H9 (cell line): ENCODE measurements at regions not wholly inside any gene's neighbourhood (a gene's known extent, or its start where the extent isn't known, plus 50 kb on each side); places are given as distances from the start of the nearest gene placed in this dataset.

Experiments used
- DNase-seq: peaks from one replicate; pipeline ENCODE4 v3.0.0-alpha.2; 2017
- H2AFZ ChIP-seq: one replicate; pipeline ENCODE4 v1.6.1; 2013; ENCODE audit warnings: mild to moderate bottlenecking, low read length, control low read depth, moderate library complexity
- H2AK5ac ChIP-seq: 2 replicates; pipeline ENCODE4 v1.6.1; 2013; ENCODE audit warnings: low read length, control low read depth, mixed read lengths; ENCODE audit not compliant: insufficient read length
- H2BK120ac ChIP-seq: one replicate; pipeline ENCODE4 v1.6.1; 2013; ENCODE audit warnings: low read depth, mild to moderate bottlenecking, low read length, control low read depth, inconsistent platforms; ENCODE audit not compliant: poor library complexity, severe bottlenecking
- H2BK12ac ChIP-seq: 2 replicates; pipeline ENCODE4 v1.6.1; 2013; ENCODE audit warnings: low read length, control low read depth, mixed read lengths, low read depth; ENCODE audit not compliant: insufficient read length
- H2BK15ac ChIP-seq: 2 replicates; pipeline ENCODE4 v1.6.1; 2013; ENCODE audit warnings: low read depth, low read length, control low read depth
- H2BK20ac ChIP-seq: one replicate; pipeline ENCODE4 v1.6.1; 2013; ENCODE audit warnings: low read depth, mild to moderate bottlenecking, low read length, control low read depth, inconsistent platforms; ENCODE audit not compliant: poor library complexity, severe bottlenecking
- H2BK5ac ChIP-seq: 2 replicates; pipeline ENCODE4 v1.6.1; 2013; ENCODE audit warnings: low read length, control low read depth, mixed read lengths; ENCODE audit not compliant: insufficient read length
- H3K14ac ChIP-seq: 2 replicates; pipeline ENCODE4 v1.6.1; 2013; ENCODE audit warnings: low read length, control low read depth; ENCODE audit not compliant: insufficient read depth
- H3K18ac ChIP-seq: 2 replicates; pipeline ENCODE4 v1.6.1; 2013; ENCODE audit warnings: low read depth, mild to moderate bottlenecking, mixed read lengths, low read length, control low read depth; ENCODE audit not compliant: insufficient read length
- H3K23ac ChIP-seq: 2 replicates; pipeline ENCODE4 v1.6.1; 2013; ENCODE audit warnings: low read length, control low read depth, mixed read lengths, low read depth; ENCODE audit not compliant: insufficient read length
- H3K23me2 ChIP-seq: 2 replicates; pipeline ENCODE4 v1.6.1; 2013; ENCODE audit warnings: low read depth, mild to moderate bottlenecking, mixed read lengths, low read length, control low read depth; ENCODE audit not compliant: insufficient read length, poor library complexity, severe bottlenecking
- H3K27ac ChIP-seq: 2 replicates; pipeline ENCODE4 v1.5.1; 2013; ENCODE audit warnings: low read length, control low read depth, mixed read lengths, low read depth; ENCODE audit not compliant: insufficient read length
- H3K27me3 ChIP-seq: 2 replicates; pipeline ENCODE4 v1.6.1; 2013; ENCODE audit warnings: low read length, control low read depth, inconsistent platforms; ENCODE audit not compliant: insufficient read depth
- H3K4ac ChIP-seq: 2 replicates; pipeline ENCODE4 v1.6.1; 2013; ENCODE audit warnings: low read depth, mild to moderate bottlenecking, control low read depth, inconsistent platforms, low read length, moderate library complexity
- H3K4me1 ChIP-seq: 2 replicates; pipeline ENCODE4 v1.6.1; 2013; ENCODE audit warnings: low read length, control low read depth, inconsistent platforms; ENCODE audit not compliant: insufficient read depth
- H3K4me2 ChIP-seq: 2 replicates; pipeline ENCODE4 v1.6.1; 2013; ENCODE audit warnings: low read length, control low read depth, mixed read lengths; ENCODE audit not compliant: insufficient read length, insufficient read depth
- H3K56ac ChIP-seq: 2 replicates; pipeline ENCODE4 v1.6.1; 2013; ENCODE audit warnings: low read depth, mild to moderate bottlenecking, mixed read lengths, low read length, control low read depth; ENCODE audit not compliant: insufficient read length
- H3K79me1 ChIP-seq: 2 replicates; pipeline ENCODE4 v1.6.1; 2013; ENCODE audit warnings: low read depth, mild to moderate bottlenecking, moderate library complexity, low read length, control low read depth, inconsistent platforms; ENCODE audit not compliant: insufficient read depth, poor library complexity, severe bottlenecking
- H3K79me2 ChIP-seq: 2 replicates; pipeline ENCODE4 v1.6.1; 2013; ENCODE audit warnings: low read length, control low read depth, inconsistent platforms; ENCODE audit not compliant: insufficient read depth
- H3K9ac ChIP-seq: 2 replicates; pipeline ENCODE4 v1.6.1; 2013; ENCODE audit warnings: low read length, control low read depth, mixed read lengths; ENCODE audit not compliant: insufficient read length; ENCODE audit errors: extremely low read depth
- H3K9me3 ChIP-seq: one replicate; pipeline ENCODE4 v1.6.1; 2013; ENCODE audit warnings: low read depth, low read length, inconsistent platforms; ENCODE audit not compliant: control insufficient read depth
- H3T11ph ChIP-seq: one replicate; pipeline ENCODE4 v1.6.1; 2013; ENCODE audit warnings: mild to moderate bottlenecking, low read length, control low read depth, inconsistent platforms
- H4K20me1 ChIP-seq: one replicate; pipeline ENCODE4 v1.6.1; 2013; ENCODE audit not compliant: control insufficient read depth, insufficient read length, insufficient read depth
- H4K5ac ChIP-seq: 2 replicates; pipeline ENCODE4 v1.6.1; 2013; ENCODE audit warnings: low read depth, mild to moderate bottlenecking, mixed read lengths, low read length, control low read depth; ENCODE audit not compliant: insufficient read length
- H4K8ac ChIP-seq: replicated peaks from 2 replicates; pipeline ENCODE4 v1.6.1; 2013; ENCODE audit warnings: low read length, control low read depth, mixed read lengths, low read depth; ENCODE audit not compliant: insufficient read length
- H4K91ac ChIP-seq: 2 replicates; pipeline ENCODE4 v1.6.1; 2013; ENCODE audit warnings: low read depth, mild to moderate bottlenecking, moderate library complexity, mixed read lengths, low read length, control low read depth; ENCODE audit not compliant: insufficient read length
- H3K27ac Mint-ChIP-seq, 3 experiments: 2 replicates in 2 of 3; 3 replicates in 1 of 3; pipeline ENCODE4 v1.8.0; 2020 to 2021; ENCODE audit warnings: mixed read lengths in 3 of 3, mild to moderate bottlenecking in 1 of 3, moderate library complexity in 1 of 3
- H3K27me3 Mint-ChIP-seq: 2 replicates; pipeline ENCODE4 v1.8.0; 2021; ENCODE audit warnings: low read depth, mild to moderate bottlenecking, moderate library complexity, mixed read lengths
- H3K36me3 Mint-ChIP-seq, 3 experiments: 2 replicates in 2 of 3; 3 replicates in 1 of 3; pipeline ENCODE4 v1.8.0; 2020 to 2021; ENCODE audit warnings: low read depth in 3 of 3, mixed read lengths in 3 of 3; ENCODE audit not compliant: insufficient read depth in 1 of 3
- H3K4me1 Mint-ChIP-seq, 2 experiments: 2 replicates each; pipeline ENCODE4 v1.8.0; 2020; ENCODE audit warnings: mixed read lengths in 2 of 2
- H3K4me3 Mint-ChIP-seq, 2 experiments: 2 replicates in 1 of 2; 3 replicates in 1 of 2; pipeline ENCODE4 v1.8.0; 2020 to 2021; ENCODE audit warnings: mild to moderate bottlenecking in 2 of 2, mixed read lengths in 2 of 2, moderate library complexity in 1 of 2
- H3K9me3 Mint-ChIP-seq, 2 experiments: 2 replicates in 1 of 2; 3 replicates in 1 of 2; pipeline ENCODE4 v1.8.0; 2020; ENCODE audit warnings: mild to moderate bottlenecking in 2 of 2, mixed read lengths in 2 of 2, moderate library complexity in 1 of 2
- WGBS: extraction: QIAGEN DNeasy Blood & Tissue Kit; methylation state at CpG from one replicate; pipeline ENCODE4 v1.1.7; 2013; ENCODE audit warnings: missing lambda C conversion rate, low lambda C conversion rate, mixed read lengths; ENCODE audit not compliant: insufficient read length; ENCODE audit errors: extremely low coverage; 5-methylcytosine and 5-hydroxymethylcytosine counted together
- TF ChIP-seq, protein P1 (sequence below): fragments of 200-600 bp; sonication (generic); conservative IDR thresholded peaks from 3 replicates; pipeline ENCODE4 v1.8.0; 2021; ENCODE audit warnings: antibody characterized with exemption, mild to moderate bottlenecking

DNA sequence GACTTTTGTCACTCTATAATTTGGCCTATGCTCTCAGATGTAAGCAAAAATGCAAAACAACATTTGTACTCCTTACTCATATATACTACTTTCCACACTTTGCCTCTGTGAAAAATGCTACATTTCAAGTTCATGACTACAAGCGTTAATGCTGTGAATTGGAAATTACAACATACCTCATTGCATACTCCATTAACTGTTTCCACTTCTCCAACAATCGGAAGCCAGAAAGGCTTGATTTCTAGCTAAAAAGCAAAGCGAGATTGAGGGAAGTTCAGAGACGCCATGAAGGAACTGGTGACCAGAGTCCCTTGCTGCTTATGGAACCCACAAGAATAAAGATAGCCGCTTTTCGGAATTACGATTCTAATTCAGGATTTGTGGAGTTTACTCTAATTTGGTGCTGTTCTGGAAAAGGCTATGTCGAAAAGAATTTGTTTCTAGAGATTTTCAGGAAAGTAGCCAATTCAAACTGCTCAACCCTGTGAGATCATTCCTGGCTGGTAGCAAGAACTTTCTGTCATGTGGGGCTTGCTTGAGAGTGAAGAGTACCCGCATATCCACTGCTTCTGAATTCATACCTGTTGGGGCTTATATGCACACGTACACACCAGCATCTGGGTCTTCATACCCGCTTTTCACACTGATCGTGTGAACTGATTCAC is 98.0 kb upstream of the CITED2 start:
- H4K8ac ChIP-seq, result no peak overlapping the region
- H4K20me1 ChIP-seq, result no peaks in the 10 kb centered on the region
- H3K18ac ChIP-seq, result no peak overlapping the region
- Mint-ChIP-seq H3K36me3 (no peaks in the 10 kb centered on the region; a peak in 1 of 7 replicates), H3K4me3 (no peak overlapping the region), H3K27ac (no peak overlapping the region), H3K4me1 (peaks cover 56 to 58% of the 10 kb centered on the region in 2 experiments), H3K9me3 (no peaks in the 10 kb centered on the region), H3K27me3 (no peaks in the 10 kb centered on the region)
- H3K23ac ChIP-seq, result no peak overlapping the region
- no peak overlapping the region for H3K56ac ChIP-seq
- no peak overlapping the region for H2AK5ac ChIP-seq
- no peak overlapping the region for H3K27ac ChIP-seq
- no peaks in the 10 kb centered on the region for H3K27me3 ChIP-seq
- no peak overlapping the region for H2BK15ac ChIP-seq
- no peaks in the 10 kb centered on the region for H3K23me2 ChIP-seq
- H3K4me2 ChIP-seq, result no peak overlapping the region
- WGBS, result no CpG with 5 or more reads among the region's 12 CpGs
- H2AFZ ChIP-seq, result no peak overlapping the region
- H4K91ac ChIP-seq, result no peak overlapping the region
- no peak overlapping the region for H4K5ac ChIP-seq
- H3K4ac ChIP-seq, result no peak overlapping the region
- H3K79me1 ChIP-seq, result no peaks in the 10 kb centered on the region
- H3T11ph ChIP-seq, result no peak overlapping the region
- no peak overlapping the region for H2BK20ac ChIP-seq
- H3K9me3 ChIP-seq, result no peaks in the 10 kb centered on the region
- no peak for DNase-seq
- H2BK5ac ChIP-seq, result no peak overlapping the region
- H3K79me2 ChIP-seq, result no peaks in the 10 kb centered on the region
- peaks cover 5% of the 10 kb centered on the region; the same call in 1 of the 2 replicates for H3K4me1 ChIP-seq
- TF ChIP-seq, protein P1, sequence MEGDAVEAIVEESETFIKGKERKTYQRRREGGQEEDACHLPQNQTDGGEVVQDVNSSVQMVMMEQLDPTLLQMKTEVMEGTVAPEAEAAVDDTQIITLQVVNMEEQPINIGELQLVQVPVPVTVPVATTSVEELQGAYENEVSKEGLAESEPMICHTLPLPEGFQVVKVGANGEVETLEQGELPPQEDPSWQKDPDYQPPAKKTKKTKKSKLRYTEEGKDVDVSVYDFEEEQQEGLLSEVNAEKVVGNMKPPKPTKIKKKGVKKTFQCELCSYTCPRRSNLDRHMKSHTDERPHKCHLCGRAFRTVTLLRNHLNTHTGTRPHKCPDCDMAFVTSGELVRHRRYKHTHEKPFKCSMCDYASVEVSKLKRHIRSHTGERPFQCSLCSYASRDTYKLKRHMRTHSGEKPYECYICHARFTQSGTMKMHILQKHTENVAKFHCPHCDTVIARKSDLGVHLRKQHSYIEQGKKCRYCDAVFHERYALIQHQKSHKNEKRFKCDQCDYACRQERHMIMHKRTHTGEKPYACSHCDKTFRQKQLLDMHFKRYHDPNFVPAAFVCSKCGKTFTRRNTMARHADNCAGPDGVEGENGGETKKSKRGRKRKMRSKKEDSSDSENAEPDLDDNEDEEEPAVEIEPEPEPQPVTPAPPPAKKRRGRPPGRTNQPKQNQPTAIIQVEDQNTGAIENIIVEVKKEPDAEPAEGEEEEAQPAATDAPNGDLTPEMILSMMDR, result no peak
- H3K14ac ChIP-seq, result no peak overlapping the region
- H3K9ac ChIP-seq, result no peak overlapping the region
- no peak overlapping the region for H2BK120ac ChIP-seq
- H2BK12ac ChIP-seq, result no peak overlapping the region
